GM21381 (cell line): ENCODE measurements at regions not wholly inside any gene's neighbourhood (a gene's known extent, or its start where the extent isn't known, plus 50 kb on each side); places are given as distances from the start of the nearest gene placed in this dataset.

Source experiments
- ATAC-seq: cut with Tn5 transposase; IDR thresholded peaks from one replicate; pipeline ENCODE4 v1.9.1; 2021; ENCODE audit warnings: mild to moderate bottlenecking, moderate library complexity; ENCODE audit not compliant: unreplicated experiment

GRCh38 chr20:36104244-36104643, 50.3 kb upstream of the EPB41L1 start:
- no peak for ATAC-seq
